GM18907 (cell line): ENCODE measurements at regions not wholly inside any gene's neighbourhood (a gene's known extent, or its start where the extent isn't known, plus 50 kb on each side); places are given as distances from the start of the nearest gene placed in this dataset.
"Not testable (repeated sequence)": the region's sequence is repeated elsewhere in the genome, so short reads cannot be mapped to it uniquely, and the experiment has no call there.

ENCODE experiments used
- ATAC-seq: cut with Tn5 transposase; IDR thresholded peaks from one replicate; pipeline ENCODE4 v1.9.1; 2021; ENCODE audit warnings: mild to moderate bottlenecking, moderate library complexity; ENCODE audit not compliant: unreplicated experiment

DNA sequence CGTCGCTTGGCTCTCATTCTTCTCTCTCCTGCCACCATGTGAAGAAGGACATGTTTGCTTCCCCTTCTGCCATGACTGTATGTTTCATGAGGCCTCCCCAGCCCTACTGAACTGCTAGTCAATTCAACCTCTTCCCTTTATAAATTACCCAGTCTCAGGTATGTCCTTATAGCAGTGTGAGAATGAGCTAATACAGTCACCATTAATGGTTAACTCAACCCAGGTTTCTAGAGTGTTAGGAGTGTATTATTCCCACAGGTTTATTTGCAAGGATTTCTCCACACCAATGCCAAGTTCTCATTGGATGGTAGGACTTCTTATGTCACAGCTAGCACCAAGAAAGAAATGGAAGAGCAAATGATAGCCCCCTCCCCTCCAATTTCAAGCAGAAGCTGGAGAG, 71.9 kb downstream of the DYNAP start:
- no peak for ATAC-seq

DNA sequence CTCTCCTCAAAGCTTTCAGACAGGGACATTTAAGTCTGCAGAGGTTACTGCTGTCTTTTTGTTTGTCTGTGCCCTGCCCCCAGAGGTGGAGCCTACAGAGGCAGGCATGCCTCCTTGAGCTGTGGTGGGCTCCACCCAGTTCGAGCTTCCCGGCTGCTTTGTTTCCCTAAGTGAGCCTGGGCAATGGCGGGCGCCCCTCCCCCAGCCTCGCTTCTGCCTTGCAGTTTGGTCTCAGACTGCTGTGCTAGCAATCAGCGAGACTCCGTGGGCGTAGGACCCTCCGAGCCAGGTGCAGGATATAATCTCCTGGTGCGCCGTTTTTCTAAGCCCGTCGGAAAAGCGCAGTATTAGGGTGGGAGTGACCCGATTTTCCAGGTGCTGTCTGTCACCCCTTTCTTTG, 78.7 kb downstream of the DYNAP start:
- ATAC-seq: not testable (repeated sequence)

DNA sequence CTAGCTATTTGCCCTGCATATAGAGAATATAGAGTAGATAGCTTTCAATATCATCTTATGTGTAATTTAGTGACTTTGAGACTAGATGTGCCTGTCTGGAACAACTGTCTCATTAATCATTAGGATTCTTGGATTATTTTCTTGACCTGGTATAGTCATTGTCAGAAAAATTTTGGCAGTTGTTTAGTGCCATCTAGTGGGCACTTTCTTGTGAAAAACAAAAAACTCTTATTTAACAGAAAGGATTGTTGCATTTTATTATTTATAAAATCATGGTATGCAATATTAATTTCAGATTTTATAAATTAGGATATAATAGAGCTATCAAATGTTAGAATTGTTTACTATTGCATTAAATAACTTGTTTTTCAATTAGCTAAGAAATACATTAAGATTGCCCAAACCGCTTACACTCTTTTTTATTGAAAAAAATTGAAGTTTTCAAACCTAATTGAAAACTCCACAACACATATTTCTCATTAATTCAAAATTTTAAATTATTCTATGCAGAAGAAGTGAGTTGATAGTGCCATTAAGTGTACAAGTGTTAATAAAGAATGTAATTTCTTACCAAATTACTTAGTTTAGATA, 80.3 kb downstream of the DYNAP start:
- no peak for ATAC-seq

DNA sequence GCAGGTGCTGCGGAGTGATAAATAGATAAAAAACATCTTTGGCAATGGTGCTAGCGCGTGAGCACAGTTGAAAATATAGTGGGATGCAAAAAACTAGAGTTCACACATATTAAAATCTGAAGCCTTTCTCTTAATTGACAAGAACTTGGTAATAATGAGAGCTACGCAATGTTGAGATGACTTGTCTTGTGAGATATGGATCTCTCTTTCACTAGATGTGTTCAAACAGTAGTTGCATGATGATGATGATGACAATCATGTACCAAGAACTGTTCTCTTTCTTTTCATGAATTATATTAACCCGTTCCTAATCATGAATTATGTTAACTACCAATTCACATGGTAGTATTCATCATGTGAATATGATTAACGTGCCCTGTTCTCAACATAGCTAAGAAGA, 81.1 kb downstream of the DYNAP start:
- ATAC-seq: no peak

DNA sequence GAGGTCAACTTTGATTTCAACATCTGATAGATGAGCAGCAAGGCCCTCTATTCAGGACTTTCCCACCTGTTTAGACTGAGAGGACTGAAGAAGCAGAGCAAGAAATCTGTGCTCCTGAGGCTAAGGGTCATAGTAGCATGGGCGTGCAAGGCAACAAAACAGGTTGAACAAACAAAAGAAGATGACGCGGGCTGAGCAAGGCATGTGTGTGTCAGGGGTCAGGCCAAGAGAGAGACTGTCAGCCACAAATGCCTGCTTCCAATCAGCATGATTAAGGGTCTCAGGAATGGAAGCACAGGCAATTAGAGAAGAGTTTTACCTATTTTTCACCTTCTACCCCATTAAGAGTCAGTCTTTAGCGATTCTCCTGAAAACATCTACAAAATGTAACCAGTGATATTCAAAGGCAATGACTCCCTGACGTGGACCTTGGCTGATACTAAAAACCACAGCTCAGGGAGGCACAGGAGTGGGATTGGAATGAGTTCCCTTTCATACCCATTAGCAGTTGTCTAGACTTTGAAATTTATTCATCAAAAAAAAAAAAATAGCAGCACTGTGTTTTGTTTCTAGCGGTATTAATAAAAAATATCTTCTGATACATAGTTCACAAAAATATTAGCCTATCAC, 81.9 kb downstream of the DYNAP start:
- ATAC-seq: no peak

DNA sequence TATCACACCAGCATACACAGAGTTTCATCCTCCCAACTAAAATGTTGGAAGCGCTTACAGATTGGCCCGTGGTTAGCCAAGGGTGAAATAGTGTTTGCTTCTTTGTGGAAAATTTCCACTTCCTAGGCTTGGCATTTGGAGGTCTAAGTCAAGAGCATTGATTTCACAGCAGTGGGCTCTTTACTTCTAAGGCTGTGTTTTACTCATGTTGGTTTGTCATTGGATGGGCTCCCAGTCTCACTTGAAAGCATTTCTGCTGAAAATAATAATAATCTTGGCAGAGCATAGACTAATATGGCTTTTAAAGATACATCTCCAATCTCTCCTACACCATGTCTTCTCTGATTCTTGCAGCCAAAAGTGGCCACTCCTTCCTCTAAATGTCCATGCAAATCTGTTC, 82.9 kb downstream of the DYNAP start:
- ATAC-seq: no peak

DNA sequence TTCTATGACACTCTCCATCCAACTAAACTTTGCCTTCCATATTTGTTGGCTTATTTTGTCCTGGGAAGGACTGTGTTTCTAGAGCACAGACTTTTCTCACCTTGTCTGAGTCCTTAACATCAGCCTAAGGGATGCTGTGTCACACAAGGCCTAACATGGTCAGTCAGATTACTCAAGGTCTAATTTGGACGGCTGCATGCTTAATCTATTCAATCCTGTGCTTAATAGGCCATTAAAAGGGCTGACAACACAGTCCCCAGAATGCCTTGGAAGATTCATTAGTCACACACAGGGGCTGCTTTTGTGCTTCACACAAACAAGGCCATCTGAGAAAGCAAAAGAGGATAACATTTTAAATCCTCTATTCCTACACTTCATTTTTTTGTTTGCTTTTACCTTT, 84.0 kb downstream of the DYNAP start:
- ATAC-seq: no peak

DNA sequence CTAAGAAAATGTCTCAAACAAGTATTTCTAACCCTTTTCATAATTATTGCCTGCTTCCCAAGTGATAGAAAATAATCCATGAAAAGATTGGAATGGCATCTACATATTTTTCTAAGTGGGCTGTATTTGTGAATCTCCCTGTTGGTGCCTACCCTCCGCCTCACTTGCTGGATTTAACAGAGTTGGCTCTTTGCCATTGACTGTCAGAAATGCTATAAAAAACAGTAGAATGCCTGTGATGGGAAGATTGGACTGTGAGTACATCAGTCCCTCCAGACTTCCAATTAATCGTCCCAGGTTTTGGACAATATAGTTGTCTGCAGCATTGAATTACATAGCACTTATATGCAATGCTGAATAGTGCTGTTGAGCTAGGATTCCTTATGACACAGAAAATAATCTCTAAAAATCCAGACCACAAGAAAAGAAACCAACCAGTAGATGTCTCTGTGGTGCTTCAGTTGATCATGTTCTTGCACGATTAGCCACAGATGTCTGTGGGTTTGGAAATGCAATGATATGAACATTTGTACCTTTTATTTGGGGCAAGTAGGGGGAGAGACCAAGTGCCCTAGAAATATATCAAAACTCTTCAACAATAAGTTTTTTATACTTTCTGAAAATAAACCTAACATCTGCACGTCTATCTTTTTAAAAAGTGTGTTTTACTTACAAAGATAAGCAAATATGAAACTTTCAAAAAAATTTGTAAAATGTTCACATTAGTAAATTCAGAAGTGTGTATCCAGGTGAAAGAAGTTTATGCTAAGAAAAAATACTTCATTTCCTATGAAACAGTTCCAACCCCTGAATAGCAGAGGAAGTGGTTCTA, 88.5 kb downstream of the DYNAP start:
- ATAC-seq: no peak

DNA sequence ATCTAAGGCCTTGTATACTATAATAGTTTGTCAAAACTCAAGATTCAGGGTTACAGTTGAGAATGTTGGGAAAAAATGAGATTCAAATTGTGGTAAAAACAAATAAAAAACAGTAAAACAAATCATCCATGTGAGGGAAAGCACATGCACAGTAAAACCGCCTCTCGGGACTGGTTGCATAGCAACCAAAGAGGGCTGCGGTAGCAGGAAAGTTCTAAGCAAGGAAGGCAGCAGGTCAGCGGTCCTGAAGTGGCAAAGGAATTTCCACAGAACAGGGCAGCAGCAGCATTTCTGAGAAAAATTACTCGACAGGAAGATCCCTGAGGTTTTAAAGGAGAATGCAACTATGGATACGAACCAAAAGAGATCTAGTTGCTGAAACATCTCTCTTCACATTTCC, 93.7 kb downstream of the DYNAP start:
- ATAC-seq: no peak

DNA sequence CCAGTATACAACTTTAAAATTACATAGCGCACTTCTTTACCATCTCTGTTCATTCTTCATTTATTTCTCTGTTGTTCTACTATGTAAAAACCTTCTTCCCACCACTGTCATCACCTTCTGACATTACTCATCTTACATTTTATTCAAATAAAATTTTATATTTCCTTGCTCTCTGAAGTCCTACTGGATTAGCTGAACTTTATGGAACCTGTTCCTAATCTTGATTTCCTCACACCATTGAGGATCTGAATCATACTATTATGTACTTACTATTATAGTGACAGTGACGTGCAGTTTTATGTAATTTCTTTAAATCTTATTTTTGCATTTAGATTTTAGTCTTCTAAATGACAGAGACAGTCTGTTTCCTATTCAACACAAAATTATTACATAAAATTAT, 98.3 kb downstream of the DYNAP start:
- ATAC-seq: no peak

DNA sequence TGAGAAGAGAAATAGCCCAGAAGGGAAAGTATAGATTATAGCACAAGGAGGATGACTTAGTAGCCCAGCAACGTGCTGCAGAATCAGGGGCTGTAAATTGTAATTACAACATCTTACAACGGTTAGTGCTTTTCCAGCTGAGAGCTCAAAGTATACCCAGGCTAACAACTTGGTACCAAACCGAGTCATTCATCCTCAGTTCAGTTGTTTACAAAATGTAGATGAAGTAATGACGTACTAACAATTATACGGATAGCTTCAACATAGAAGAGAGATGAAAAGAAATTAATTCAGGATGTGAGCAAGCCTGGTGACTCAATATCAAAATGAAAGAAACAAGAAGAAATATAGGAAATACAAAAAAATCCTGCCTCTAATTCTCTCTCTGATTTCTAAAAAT, 99.2 kb downstream of the DYNAP start:
- ATAC-seq: no peak

DNA sequence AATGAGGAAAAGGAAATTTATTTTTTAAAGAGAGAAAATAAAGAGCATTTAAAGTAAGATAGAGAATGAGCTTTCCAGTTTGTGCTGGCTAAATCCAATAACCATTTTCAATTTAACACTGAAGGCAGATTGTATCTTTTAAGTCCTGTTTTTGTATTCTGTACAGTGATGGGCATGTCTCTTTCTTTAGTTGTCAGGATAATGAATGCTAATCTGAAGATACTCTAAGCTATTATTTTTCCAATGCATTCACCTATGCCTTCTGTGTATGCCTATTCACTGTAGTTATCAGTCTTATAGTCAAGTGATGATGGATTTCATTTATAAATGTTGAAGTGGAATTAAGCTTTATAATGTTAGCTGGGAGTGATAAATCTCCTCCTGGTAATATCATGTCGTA, 101.4 kb downstream of the DYNAP start:
- no peak for ATAC-seq

DNA sequence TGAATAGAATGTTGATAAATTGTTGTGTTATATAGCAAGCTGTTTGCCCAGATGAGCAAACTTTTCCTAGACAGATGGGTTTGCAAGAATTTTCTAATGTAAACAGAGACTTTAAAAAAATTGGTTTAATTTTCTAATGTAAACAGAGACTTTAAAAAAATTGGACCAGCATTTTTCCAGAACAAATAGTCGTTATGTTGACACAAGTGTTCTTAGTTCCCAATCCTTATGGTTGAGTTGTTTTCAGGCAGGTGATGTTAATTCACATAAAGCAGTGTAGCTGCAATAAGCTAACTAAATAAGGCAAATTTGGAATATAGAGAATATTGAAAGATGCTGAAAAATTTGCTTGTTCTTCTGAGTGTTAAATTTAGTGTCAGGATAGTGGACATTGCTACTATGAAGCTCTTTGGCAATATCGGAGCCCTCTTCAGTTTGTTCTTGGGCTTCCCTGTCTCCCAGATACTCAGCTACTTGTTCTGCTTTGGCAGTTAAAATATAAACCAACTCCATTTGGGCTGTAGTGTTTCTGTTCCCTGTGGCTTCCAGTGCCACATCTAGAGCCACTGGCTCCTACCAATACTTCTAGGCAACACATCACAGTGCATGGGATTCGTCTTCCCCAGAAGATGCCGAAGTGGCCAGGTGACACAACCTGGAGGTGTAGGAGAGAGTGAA, 105.7 kb downstream of the DYNAP start:
- ATAC-seq: no peak

DNA sequence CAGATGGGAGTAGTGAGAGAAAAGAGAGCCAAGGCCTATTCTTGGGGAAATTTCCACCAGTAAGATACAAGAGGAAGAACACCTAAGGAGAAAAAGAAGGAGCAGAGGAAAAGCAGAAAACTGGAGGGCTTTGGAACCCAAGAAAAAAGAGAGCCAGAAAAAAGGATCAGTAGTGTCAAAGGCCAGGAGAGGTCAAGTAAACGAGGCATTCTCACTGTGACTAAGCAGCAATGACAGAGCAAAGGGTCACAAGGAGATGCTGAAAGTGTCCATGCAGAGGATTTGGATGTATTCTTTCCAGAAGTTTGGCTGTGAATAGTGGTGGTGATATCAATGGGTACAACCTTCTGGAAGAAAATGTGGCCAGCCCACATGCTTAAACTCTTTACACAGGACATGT, 109.5 kb downstream of the DYNAP start:
- ATAC-seq: no peak

DNA sequence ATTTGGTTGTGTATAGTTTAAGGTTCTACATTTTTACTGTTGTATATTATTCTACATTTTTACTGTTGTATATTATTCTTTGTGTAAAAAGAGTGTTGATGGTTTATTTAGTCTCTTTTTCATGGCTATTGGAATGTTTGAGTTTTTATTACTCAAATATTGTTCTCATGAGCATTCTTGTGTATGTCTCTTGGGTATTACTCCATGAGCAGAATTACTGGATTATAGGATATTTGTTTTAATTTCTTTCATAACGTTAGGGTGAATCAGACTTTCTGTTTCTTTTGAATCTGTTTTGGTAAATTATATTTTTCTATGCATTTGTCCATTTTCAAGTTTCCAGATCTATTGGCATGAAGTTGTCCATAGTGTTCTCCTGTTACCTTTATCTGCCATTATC, 111.6 kb downstream of the DYNAP start:
- no peak for ATAC-seq

DNA sequence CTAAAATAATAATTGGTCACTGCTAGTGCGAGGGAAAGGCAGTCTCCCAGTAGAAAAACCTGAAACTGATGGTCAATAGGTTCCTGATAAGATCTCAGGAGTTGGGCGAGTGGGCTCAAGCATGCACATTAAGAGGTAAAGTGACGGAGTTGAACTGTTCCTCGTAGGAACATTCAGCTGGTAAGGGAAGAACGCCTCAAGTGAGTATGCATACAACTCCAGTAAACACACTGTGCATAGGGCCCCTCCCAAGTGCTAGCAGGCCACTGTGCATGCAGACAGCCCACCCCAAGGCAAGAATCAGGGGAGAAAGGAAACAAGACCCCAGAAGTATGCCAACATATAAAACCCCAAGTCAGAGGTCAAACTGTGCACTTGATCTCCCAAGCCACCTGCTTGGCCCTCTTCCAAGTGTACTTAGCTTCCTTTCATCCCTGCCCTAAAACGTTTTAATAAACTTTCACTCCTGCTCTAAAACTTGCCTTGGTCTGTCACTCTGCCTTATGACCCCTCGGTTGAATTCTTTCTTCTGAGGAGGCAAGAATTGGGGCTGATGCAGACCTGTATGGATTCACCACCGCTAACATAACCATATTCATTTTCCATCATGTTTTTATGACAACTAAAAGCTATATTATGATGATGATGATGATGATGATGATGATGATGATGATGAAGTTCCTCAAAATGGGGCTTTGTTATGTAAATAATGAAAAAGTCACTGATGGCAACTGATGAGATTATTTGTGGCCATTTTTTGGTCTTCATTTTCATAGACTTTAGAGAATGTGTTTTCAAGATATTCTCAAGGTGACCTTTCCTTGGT, 118.0 kb upstream of the RAB27B start:
- no peak for ATAC-seq

DNA sequence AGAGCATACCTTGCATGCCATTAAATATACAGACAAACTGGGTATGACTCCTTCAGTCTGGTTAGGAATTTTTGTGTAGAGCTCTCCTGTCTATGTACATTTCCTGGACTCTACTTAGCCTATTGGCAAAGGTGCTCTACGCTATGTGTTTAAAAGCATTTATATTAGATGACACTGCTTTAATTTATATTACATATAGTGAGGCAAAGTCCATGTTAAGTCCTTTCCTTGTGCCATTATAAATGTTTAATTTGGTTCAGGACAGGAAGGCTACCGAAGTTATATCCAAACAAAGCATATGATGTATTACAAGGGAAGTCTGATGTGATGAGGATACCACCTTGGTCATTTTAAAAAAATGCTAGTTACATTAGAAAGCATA, 117.4 kb upstream of the RAB27B start:
- no peak for ATAC-seq

DNA sequence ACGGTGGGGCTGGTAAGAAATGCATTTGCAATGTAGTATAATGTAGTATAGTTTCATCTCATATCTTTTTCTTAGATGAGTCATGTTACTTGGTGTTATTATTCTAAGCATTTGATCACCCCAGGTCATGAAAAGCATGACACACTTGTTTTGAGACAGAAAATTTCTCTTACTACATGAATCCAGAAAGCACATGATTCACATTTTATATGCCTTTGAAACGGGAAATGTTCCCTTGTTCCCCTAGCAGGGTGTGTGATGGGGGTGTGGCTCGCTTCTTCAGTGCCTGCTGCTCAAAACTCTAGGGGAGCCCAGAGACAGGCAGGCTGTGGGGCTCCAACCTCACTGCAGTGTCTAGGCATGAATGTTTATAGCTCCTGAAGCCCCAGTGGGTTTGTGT, 116.0 kb upstream of the RAB27B start:
- no peak for ATAC-seq

DNA sequence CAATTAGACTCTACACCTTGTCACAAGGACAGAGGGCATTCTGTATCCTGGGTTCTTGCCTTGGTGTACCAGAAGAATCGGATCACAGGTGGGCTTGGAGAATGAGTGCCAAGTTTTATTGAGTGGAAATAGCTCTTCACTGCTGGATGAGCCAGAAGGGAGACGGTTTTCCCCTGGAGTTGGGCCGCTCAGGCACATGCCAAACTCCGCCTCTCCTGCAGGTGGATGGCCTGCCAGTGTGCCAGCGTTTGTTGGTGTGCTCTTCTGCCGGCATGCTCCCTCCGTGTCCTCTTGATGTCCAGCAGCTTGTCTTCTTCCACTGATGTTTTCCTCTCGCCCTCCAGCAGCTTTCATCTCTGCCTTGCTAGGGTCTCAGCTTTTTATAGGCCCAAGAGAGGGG, 115.5 kb upstream of the RAB27B start:
- no peak for ATAC-seq

DNA sequence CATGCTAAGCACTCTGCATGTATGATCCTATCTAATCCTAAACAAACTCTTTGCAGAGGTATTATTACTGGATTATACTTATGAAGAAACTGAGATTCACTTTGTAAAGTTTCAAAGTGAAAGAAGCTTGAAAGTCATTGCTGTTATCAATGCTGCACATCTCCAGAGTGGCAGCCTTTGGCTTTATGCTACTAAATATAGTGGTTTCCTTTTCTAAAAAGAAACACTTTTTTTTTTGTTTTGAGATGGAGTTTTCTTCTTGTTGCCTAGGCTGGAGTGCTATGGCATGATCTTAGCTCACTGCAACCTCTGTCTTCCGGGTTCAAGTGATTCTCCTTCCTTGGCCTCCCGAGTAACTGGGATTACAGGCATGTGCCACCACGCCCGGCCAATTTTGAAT, 114.9 kb upstream of the RAB27B start:
- ATAC-seq: no peak

DNA sequence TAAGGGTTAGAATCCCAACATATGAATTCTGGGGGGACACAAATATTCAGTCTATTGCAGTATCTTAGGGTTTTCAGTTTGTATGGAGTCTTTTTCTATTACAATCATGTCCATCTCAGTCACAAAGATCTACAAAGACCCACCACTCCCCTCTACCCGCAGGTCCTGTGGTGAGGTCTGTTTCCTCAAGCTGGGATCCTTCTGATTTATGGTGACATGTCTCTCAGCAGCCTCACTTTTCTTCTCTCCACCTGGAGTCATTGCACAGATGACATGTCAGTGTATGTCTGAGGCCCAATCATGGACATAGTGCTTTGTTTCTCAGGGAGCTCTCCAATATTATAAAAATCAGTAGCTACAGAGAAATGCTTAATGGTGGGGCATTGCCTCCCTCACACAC, 113.4 kb upstream of the RAB27B start:
- ATAC-seq: no peak
